ENCODE measurements at regions not wholly inside any gene's neighbourhood (a gene's known extent, or its start where the extent isn't known, plus 50 kb on each side); places are given as distances from the start of the nearest gene placed in this dataset.
"Not testable (repeated sequence)": the region's sequence is repeated elsewhere in the genome, so short reads cannot be mapped to it uniquely, and the experiment has no call there.

- H3K4me3 ChIP-seq (ENCODE audit: low read depth, low read length), result no peak overlapping the region
- no peak for TF ChIP-seq CTCF (IDR thresholded peaks at IDR 0.05; ENCODE audit: borderline replicate concordance, insufficient read depth, low read depth, low read length)
Measured at GRCh38 chr4:188429965-188430364, 290.7 kb downstream of the TRIML1 start.

GRCh38 chr4:188430384-188430783 is 291.1 kb downstream of the TRIML1 start:
- TF ChIP-seq CTCF (IDR thresholded peaks at IDR 0.05; ENCODE audit: borderline replicate concordance, insufficient read depth, low read depth, low read length), result no peak
- H3K4me3 ChIP-seq (ENCODE audit: low read depth, low read length), result no peak overlapping the region

- TF ChIP-seq CTCF (IDR thresholded peaks at IDR 0.05; ENCODE audit: borderline replicate concordance, insufficient read depth, low read depth, low read length), result no peak
- H3K4me3 ChIP-seq (ENCODE audit: low read depth, low read length), result no peak overlapping the region
Measured at GRCh38 chr4:188432328-188432727, 293.1 kb downstream of the TRIML1 start.

- no peak for TF ChIP-seq CTCF (IDR thresholded peaks at IDR 0.05; ENCODE audit: borderline replicate concordance, insufficient read depth, low read depth, low read length)
- no peak overlapping the region for H3K4me3 ChIP-seq (ENCODE audit: low read depth, low read length)
Measured at GRCh38 chr4:188433741-188434315, 294.6 kb downstream of the TRIML1 start.

GRCh38 chr4:188434643-188435042 is 295.4 kb downstream of the TRIML1 start:
- TF ChIP-seq CTCF (IDR thresholded peaks at IDR 0.05; ENCODE audit: borderline replicate concordance, insufficient read depth, low read depth, low read length), result no peak
- H3K4me3 ChIP-seq (ENCODE audit: low read depth, low read length), result no peak overlapping the region

- TF ChIP-seq CTCF (IDR thresholded peaks at IDR 0.05; ENCODE audit: borderline replicate concordance, insufficient read depth, low read depth, low read length), result no peak
- H3K4me3 ChIP-seq (ENCODE audit: low read depth, low read length), result no peak overlapping the region
Measured at GRCh38 chr4:188435381-188435780, 296.1 kb downstream of the TRIML1 start.

GRCh38 chr4:188437535-188437934 is 298.3 kb downstream of the TRIML1 start:
- no peak overlapping the region for H3K4me3 ChIP-seq (ENCODE audit: low read depth, low read length)
- no peak for TF ChIP-seq CTCF (IDR thresholded peaks at IDR 0.05; ENCODE audit: borderline replicate concordance, insufficient read depth, low read depth, low read length)

- H3K4me3 ChIP-seq (ENCODE audit: low read depth, low read length), result not testable (repeated sequence)
Measured at GRCh38 chr4:188438391-188438824, 299.2 kb downstream of the TRIML1 start.

Data from GM12875 (cell line).